Activated CD4-positive, alpha-beta T cell treated with anti-CD3 and anti-CD28 coated beads, Interleukin-2, amount 10 ng/mL, durations not matched to agents 24 days and 14 days (primary cell): ENCODE measurements at regions not wholly inside any gene's neighbourhood (a gene's known extent, or its start where the extent isn't known, plus 50 kb on each side); places are given as distances from the start of the nearest gene placed in this dataset.

Source experiments
- DNase-seq: peaks from one replicate; pipeline ENCODE4 v3.0.0; 2022
- H3K27ac Mint-ChIP-seq: one replicate; pipeline ENCODE4 v1.8.0; 2022; ENCODE audit warnings: mild to moderate bottlenecking, mixed read lengths
- H3K27me3 Mint-ChIP-seq: one replicate; pipeline ENCODE4 v1.8.0; 2022; ENCODE audit warnings: mixed read lengths
- H3K36me3 Mint-ChIP-seq: one replicate; pipeline ENCODE4 v1.8.0; 2022; ENCODE audit warnings: low read depth, mild to moderate bottlenecking, mixed read lengths
- H3K4me1 Mint-ChIP-seq: one replicate; pipeline ENCODE4 v1.8.0; 2021; ENCODE audit warnings: mixed read lengths
- H3K4me3 Mint-ChIP-seq: one replicate; pipeline ENCODE4 v1.8.0; 2022; ENCODE audit warnings: mild to moderate bottlenecking, moderate library complexity, mixed read lengths
- H3K9me3 Mint-ChIP-seq: one replicate; pipeline ENCODE4 v1.8.0; 2021; ENCODE audit warnings: mixed read lengths
- intact Hi-C: fragments of 100-400 bp; cut with micrococcal nuclease; formaldehyde crosslinking; loops from one replicate; pipeline ENCODE4 v1.15.1; 2023

GRCh38 chr4:15130441-15130840, 128.2 kb downstream of the CPEB2 start:
- intact Hi-C loops, result no loop called here
- H3K27ac Mint-ChIP-seq, result no peak overlapping the region
- no peak overlapping the region for H3K4me3 Mint-ChIP-seq

GRCh38 chr4:15131551-15131950, 129.3 kb downstream of the CPEB2 start:
- Mint-ChIP-seq H3K4me3 (no peak overlapping the region), H3K36me3 (no peaks in the 10 kb centered on the region), H3K27me3 (no peaks in the 10 kb centered on the region), H3K4me1 (no peaks in the 10 kb centered on the region), H3K27ac (no peak overlapping the region), H3K9me3 (peaks cover 4% of the 10 kb centered on the region)
- intact Hi-C loops, result no loop called here
- no peak for DNase-seq

More at GRCh38 chr4:15130441-15130840, 128.2 kb downstream of the CPEB2 start:
- Mint-ChIP-seq H3K36me3 (no peaks in the 10 kb centered on the region), H3K4me1 (no peaks in the 10 kb centered on the region), H3K27me3 (no peaks in the 10 kb centered on the region), H3K9me3 (no peaks in the 10 kb centered on the region)
- DNase-seq, result no peak

- Mint-ChIP-seq H3K36me3 (no peaks in the 10 kb centered on the region), H3K27ac (no peak overlapping the region), H3K4me3 (no peak overlapping the region), H3K9me3 (peaks cover 7% of the 10 kb centered on the region), H3K27me3 (no peaks in the 10 kb centered on the region), H3K4me1 (no peaks in the 10 kb centered on the region)
- no peak for DNase-seq
- intact Hi-C loops, result no loop called here
Observed at GRCh38 chr4:15132739-15133138, 130.5 kb downstream of the CPEB2 start.

- H3K9me3 Mint-ChIP-seq, result peaks cover 7% of the 10 kb centered on the region
- DNase-seq, result no peak
- intact Hi-C loops, result no loop called here
- no peaks in the 10 kb centered on the region for H3K27me3 Mint-ChIP-seq
- H3K27ac Mint-ChIP-seq, result no peak overlapping the region
- no peak overlapping the region for H3K4me3 Mint-ChIP-seq
- H3K4me1 Mint-ChIP-seq, result no peaks in the 10 kb centered on the region
- no peaks in the 10 kb centered on the region for H3K36me3 Mint-ChIP-seq
Observed at GRCh38 chr4:15139599-15139998, 137.3 kb downstream of the CPEB2 start.

- Mint-ChIP-seq H3K4me1 (no peaks in the 10 kb centered on the region), H3K27me3 (no peaks in the 10 kb centered on the region), H3K36me3 (no peaks in the 10 kb centered on the region), H3K27ac (no peak overlapping the region), H3K4me3 (no peak overlapping the region), H3K9me3 (no peaks in the 10 kb centered on the region)
- intact Hi-C loops, result no loop called here
- DNase-seq, result no peak
Observed at GRCh38 chr4:15142201-15142600, 139.9 kb downstream of the CPEB2 start.

- no peak for DNase-seq
- no peaks in the 10 kb centered on the region for H3K27me3 Mint-ChIP-seq
- no peaks in the 10 kb centered on the region for H3K36me3 Mint-ChIP-seq
- no peaks in the 10 kb centered on the region for H3K9me3 Mint-ChIP-seq
- H3K4me1 Mint-ChIP-seq, result no peaks in the 10 kb centered on the region
- no peak overlapping the region for H3K27ac Mint-ChIP-seq
- no peak overlapping the region for H3K4me3 Mint-ChIP-seq
- intact Hi-C loops, result no loop called here
Observed at GRCh38 chr4:15143551-15143950, 141.3 kb downstream of the CPEB2 start.

- DNase-seq, result no peak
- H3K36me3 Mint-ChIP-seq, result no peaks in the 10 kb centered on the region
- H3K4me1 Mint-ChIP-seq, result no peaks in the 10 kb centered on the region
- no peak overlapping the region for H3K4me3 Mint-ChIP-seq
- no peaks in the 10 kb centered on the region for H3K27me3 Mint-ChIP-seq
- intact Hi-C loops, result no loop called here
- no peaks in the 10 kb centered on the region for H3K9me3 Mint-ChIP-seq
- no peak overlapping the region for H3K27ac Mint-ChIP-seq
Observed at GRCh38 chr4:15144249-15144966, 142.1 kb downstream of the CPEB2 start.

GRCh38 chr4:15144967-15145295, 142.7 kb downstream of the CPEB2 start:
- Mint-ChIP-seq H3K4me1 (no peaks in the 10 kb centered on the region), H3K36me3 (no peaks in the 10 kb centered on the region), H3K9me3 (no peaks in the 10 kb centered on the region), H3K27ac (no peak overlapping the region), H3K4me3 (no peak overlapping the region), H3K27me3 (no peaks in the 10 kb centered on the region)
- no peak for DNase-seq
- intact Hi-C loops, result no loop called here

DNA sequence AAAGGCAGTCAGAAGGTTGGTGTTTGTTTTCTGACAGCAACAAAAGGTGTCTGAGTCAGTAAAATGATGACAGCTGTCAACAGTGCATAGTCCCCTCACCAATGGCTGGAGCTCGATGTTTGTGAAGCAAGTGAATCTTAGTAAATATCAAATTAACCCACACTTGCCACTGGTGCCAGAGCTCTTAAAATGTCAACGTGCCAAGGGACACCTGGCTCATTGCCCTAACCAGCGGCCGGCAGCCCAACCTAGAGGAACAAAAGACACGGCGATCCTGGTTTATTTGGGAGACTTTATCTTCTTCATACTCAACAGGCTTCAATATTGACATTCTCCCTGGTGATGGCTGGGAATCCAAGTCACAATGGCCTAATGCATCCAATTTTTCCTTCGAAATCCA, 143.4 kb downstream of the CPEB2 start:
- no peak for DNase-seq
- Mint-ChIP-seq H3K4me1 (no peaks in the 10 kb centered on the region), H3K27ac (no peak overlapping the region), H3K4me3 (no peak overlapping the region), H3K27me3 (no peaks in the 10 kb centered on the region), H3K9me3 (no peaks in the 10 kb centered on the region), H3K36me3 (no peaks in the 10 kb centered on the region)
- intact Hi-C loops, result no loop called here

- no peak for DNase-seq
- H3K36me3 Mint-ChIP-seq, result no peaks in the 10 kb centered on the region
- no peaks in the 10 kb centered on the region for H3K9me3 Mint-ChIP-seq
- H3K27me3 Mint-ChIP-seq, result no peaks in the 10 kb centered on the region
- H3K27ac Mint-ChIP-seq, result no peak overlapping the region
- intact Hi-C loops, result no loop called here
- H3K4me1 Mint-ChIP-seq, result no peaks in the 10 kb centered on the region
- H3K4me3 Mint-ChIP-seq, result no peak overlapping the region
Observed at GRCh38 chr4:15147714-15148113, 145.4 kb downstream of the CPEB2 start.

GRCh38 chr4:15148199-15148598, 145.9 kb downstream of the CPEB2 start:
- no peak for DNase-seq
- H3K36me3 Mint-ChIP-seq, result no peaks in the 10 kb centered on the region
- no peaks in the 10 kb centered on the region for H3K9me3 Mint-ChIP-seq
- H3K27me3 Mint-ChIP-seq, result no peaks in the 10 kb centered on the region
- intact Hi-C loops, result no loop called here
- no peak overlapping the region for H3K27ac Mint-ChIP-seq
- no peaks in the 10 kb centered on the region for H3K4me1 Mint-ChIP-seq
- no peak overlapping the region for H3K4me3 Mint-ChIP-seq

DNA sequence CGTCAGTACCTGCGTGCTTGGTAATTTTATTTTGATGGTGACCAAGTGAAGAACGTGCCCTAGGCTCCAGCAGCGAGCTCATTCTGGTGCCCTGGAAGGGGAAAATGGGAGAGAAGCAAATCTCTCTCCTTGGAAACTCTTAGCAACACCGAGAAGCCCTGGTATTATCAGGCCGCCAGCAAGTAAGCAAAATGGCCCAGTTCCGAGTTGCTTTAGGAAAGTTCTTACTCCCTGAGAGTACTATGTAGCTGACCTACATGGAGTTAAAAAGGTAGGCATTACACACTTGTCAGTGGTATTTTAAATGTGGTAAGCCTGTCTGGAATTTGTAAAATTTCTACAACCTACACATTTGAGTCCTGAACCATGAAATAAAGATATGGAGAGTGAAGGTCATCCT, 146.4 kb downstream of the CPEB2 start:
- H3K27ac Mint-ChIP-seq, result no peak overlapping the region
- DNase-seq, result no peak
- H3K4me1 Mint-ChIP-seq, result no peaks in the 10 kb centered on the region
- H3K36me3 Mint-ChIP-seq, result no peaks in the 10 kb centered on the region
- intact Hi-C loops, result no loop called here
- H3K4me3 Mint-ChIP-seq, result no peak overlapping the region
- no peaks in the 10 kb centered on the region for H3K27me3 Mint-ChIP-seq
- peaks cover 1% of the 10 kb centered on the region for H3K9me3 Mint-ChIP-seq

DNA sequence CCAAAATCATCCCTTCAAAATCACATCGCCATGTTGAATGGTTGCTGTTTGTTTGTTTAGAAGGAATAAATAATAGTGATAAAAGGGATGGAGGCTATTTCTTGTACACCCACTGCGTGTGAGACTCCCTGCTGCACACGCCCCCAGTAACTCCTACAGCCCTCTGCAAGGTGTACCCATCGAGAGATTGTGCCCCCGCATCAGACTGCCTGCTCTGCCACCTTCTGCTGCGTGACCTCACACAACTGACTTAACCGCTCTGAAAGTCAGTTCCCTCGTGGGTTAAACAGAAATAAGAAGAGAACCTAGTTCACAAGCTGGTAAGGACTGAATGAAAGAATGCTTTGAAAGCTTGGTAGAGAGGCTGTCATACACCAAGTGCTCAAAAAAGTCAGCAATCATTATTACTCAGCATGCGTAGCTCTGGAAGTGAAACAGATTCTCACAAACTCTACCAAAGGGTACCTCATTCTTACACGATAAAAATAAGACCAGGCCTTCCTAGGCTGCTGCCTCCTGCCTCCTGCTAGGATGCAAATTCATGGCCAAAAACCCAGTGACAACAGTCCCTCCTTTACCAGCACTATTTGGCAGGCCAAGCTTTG, 147.1 kb downstream of the CPEB2 start:
- H3K4me3 Mint-ChIP-seq, result no peak overlapping the region
- H3K9me3 Mint-ChIP-seq, result peaks cover 6% of the 10 kb centered on the region
- DNase-seq, result no peak
- H3K27me3 Mint-ChIP-seq, result no peaks in the 10 kb centered on the region
- intact Hi-C loops, result no loop called here
- H3K36me3 Mint-ChIP-seq, result no peaks in the 10 kb centered on the region
- no peaks in the 10 kb centered on the region for H3K4me1 Mint-ChIP-seq
- H3K27ac Mint-ChIP-seq, result no peak overlapping the region

DNA sequence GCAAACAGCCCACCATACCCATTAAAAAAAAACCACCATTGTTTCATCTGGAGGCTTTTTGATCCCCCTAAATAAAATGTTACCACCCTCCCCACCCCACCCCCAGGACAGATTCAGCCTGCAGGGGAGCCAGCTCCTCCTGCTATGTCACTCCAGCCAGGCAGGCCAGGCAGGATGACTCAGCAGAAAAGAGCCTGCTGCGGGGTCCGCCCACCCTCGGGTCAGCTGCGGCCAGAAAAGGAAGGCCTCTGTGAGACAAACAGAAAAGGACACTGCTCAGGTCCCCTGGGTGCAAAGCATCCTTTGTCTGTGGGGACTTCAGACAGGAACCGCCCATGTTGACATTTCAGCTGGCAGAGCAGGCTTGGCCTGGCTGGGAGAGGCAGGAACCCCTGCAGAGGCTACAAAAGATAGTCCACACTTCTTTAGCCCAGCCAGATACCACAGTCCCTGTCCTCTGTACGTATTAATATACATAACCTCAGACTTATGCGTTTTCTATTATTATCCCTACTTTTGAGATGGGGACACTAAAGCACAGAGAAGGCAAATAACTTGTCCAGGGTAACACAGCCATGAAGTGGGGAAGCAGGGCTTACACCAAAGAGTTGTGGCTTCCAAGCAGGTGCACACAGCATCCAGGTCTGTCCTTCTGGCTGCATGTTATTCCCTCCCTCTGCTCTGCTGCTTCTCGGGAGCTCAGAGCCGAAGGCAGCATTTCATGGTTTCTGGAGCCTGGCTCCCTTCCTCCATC, 147.7 kb downstream of the CPEB2 start:
- Mint-ChIP-seq H3K9me3 (peaks cover 6% of the 10 kb centered on the region), H3K4me3 (no peak overlapping the region), H3K27ac (no peak overlapping the region), H3K36me3 (no peaks in the 10 kb centered on the region), H3K4me1 (no peaks in the 10 kb centered on the region), H3K27me3 (no peaks in the 10 kb centered on the region)
- no peak for DNase-seq
- intact Hi-C loops, result no loop called here
